NCI-H1694 treated with DMSO at 0.1 percent for 48 hours (cell line): ENCODE measurements at regions not wholly inside any gene's neighbourhood (a gene's known extent, or its start where the extent isn't known, plus 50 kb on each side); places are given as distances from the start of the nearest gene placed in this dataset.

Experiments
- DNase-seq: peaks from one replicate; lab custom pipeline; 2025; lab: John Stamatoyannopoulos, UW

- no peak for DNase-seq
Measured at GRCh38 chr14:62532181-62532580, 513.1 kb downstream of the KCNH5 start.

GRCh38 chr14:62546862-62547474 is 498.3 kb downstream of the KCNH5 start:
- DNase-seq, result no peak

DNA sequence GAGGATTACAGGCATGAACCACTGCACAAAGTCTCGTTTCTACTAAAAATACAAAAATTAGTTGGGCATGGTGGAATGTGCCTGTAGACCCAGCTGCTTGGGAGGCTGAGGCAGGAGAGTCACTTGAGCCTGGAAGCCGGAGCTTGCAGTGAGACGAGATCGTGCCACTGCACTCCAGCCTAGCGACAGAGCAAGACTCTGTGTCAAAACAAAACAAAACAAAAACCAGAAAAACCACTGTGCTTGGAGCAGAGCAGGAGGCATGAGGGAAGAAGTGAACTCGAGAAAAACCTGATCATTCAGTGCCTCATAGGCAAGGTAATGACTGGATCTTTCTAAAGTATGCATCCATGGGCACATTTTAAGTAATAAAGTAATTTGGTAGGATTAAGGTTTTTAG is 487.8 kb downstream of the KCNH5 start:
- DNase-seq, result no peak

DNA sequence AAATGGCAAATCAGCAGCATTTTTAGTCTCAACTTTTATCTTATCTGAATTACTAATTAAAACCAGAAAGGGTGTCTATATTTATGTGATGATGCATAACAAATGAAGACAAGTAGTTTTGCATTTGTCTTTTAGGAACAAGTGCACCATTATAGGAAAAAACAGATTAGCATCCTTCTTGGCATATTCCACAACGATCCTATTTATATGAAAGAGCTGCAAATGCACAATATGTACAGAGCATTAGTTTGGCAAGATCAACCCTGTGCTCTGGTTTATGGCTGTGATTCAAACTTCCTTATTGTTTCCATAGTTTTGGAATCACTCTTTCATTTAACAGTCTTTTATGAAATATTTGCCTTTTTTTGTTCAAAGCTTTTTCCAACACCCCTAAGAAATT is 486.8 kb downstream of the KCNH5 start:
- DNase-seq, result no peak

DNA sequence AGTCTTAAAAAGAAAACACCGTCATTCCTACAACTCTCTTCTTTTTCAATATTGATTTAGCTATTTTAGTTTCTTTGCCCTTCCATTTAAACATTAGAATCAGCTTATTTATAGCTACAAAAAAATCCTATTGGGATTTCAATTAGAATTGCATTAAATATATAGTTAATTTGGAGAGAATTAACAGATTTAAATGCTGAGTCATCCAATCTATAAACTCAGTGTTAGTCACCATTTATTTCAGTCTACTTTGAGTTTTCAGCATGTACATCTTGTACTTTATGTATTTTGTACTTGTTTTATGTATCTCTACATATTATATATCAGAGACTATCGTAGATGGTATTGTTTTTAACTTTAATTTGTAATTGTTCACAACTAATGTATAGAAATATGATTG is 460.0 kb downstream of the KCNH5 start:
- DNase-seq, result no peak

GRCh38 chr14:62592877-62593276 is 452.4 kb downstream of the KCNH5 start:
- DNase-seq, result no peak

DNA sequence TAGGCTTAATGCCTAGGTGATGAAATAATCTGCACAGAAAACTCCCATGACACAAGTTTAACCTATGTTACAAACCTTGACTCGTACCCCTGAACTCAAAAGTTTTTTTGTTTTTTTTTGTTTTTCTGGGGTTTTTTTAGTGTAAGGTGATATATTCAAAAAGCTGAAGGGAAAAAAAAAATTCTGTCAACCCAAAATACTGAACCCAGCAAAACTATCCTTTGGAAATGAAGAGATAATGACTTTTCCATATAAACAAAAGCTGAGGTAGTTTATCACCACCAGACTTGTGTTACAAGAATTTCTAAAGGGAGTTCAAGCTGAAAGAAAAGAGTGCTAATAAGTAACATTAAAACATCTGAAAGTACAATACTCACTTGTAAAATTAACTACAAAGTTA is 448.1 kb downstream of the KCNH5 start:
- no peak for DNase-seq

GRCh38 chr14:62599616-62600385 is 445.5 kb downstream of the KCNH5 start:
- DNase-seq, result no peak

GRCh38 chr14:62602712-62603111 is 442.5 kb downstream of the KCNH5 start:
- no peak for DNase-seq

GRCh38 chr14:62604524-62604923 is 440.7 kb downstream of the KCNH5 start:
- no peak for DNase-seq

- DNase-seq, result no peak
Measured at GRCh38 chr14:62614122-62614521, 431.1 kb downstream of the KCNH5 start.

DNA sequence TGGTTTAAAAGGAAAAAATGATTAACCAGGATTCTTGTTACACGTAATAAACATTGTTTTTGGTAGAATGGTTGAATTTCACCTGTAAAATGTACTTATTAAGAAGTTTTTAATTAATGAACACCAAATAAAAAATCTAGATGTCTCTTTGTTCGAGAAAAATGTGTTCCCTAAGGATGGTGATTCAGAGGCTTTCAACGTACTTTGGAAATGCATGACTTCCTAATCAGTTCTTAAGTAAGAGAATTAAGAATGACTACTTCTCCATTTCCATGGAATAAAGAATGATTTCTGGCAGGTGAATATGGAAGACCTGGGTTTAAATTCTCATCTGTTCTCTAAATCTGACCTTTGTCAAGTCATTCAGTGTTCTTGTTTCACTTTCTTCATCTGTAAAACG is 428.6 kb downstream of the KCNH5 start:
- no peak for DNase-seq

DNA sequence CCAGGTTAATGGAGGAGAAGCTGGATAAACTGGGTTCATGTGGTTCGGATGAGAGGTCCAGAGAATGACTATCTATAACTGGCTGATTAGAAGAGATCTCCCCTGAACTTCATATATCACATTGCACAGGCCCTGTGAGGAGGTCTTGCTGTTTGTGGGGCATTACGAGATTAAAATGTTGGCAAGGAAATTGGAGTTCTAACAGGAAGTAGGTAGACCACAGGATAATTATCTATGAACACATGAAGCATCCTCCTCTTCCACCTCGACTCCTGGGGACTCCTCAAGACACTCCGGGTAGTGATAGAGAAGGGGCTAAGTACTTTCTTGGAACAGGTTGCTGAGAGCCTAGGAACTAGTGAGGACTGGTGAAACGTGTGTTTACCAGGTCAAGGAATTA is 418.8 kb downstream of the KCNH5 start:
- DNase-seq, result no peak

GRCh38 chr14:62629176-62629725 is 416.0 kb downstream of the KCNH5 start:
- DNase-seq, result no peak

DNA sequence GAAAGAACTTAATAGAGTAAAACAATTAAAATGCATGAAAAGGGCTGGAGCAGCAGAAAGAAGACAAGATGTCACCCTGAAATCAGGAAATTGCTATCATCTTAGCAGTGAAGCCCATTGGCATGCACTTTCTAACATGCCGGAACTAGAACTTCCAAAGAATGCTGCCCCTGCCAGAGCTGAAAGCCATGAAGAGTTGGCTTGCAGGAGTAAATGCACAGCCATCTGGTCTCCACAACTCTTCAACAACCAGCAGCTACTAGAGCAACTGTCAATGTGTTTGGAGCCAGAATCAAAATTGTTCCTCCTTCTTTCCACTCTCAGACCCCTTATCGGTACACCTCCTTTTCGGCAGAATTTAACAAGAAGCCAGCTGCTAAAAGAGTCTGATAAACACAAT is 414.1 kb downstream of the KCNH5 start:
- peak; percentile 48 for DNase-seq

- DNase-seq, result no peak
Measured at GRCh38 chr14:62632771-62633170, 412.5 kb downstream of the KCNH5 start.

- no peak for DNase-seq
Measured at GRCh38 chr14:62645649-62646048, 399.6 kb downstream of the KCNH5 start.
